Uterus (tissue), 2 donors: ENCODE measurements at regions not wholly inside any gene's neighbourhood (a gene's known extent, or its start where the extent isn't known, plus 50 kb on each side); places are given as distances from the start of the nearest gene placed in this dataset.

ENCODE experiments used
- POLR2A ChIP-seq, 2 donors: fragments of 450-650 bp; IDR thresholded peaks; one replicate each; pipeline ENCODE4 v1.6.1; 2016; ENCODE audit warnings: antibody characterized with exemption in 2 of 2, mild to moderate bottlenecking in 1 of 2, moderate library complexity in 1 of 2
- TF ChIP-seq, protein P1 (sequence below), 4 experiments: fragments of 200-600 bp in 2 of 4; fragments of 450-650 bp in 2 of 4; sonication (generic) in 2 of 4; IDR thresholded peaks; one replicate each; pipeline ENCODE4 v1.5.1; 2016 to 2019; ENCODE audit warnings: antibody characterized with exemption in 4 of 4, mild to moderate bottlenecking in 2 of 4, moderate library complexity in 1 of 4

DNA sequence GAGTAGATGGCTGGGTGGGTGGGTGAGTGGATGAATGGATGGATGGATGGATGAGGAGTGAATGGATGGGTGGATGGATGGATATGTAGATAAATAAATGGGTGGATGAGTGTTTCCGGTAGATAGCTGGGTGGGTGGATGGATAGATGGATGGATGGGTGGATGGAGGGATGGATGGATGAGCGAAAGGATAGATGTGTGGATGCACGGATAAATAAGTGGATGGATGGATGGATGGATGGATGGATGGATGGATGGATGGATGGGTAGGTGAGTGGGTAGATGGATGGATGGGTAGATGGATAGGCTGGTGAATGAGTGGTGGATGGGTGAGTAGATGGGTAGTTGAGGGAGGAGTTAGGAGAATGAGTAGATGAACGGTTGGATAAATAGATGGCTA lies 349.3 kb downstream of the MN1 start:
- TF ChIP-seq, protein P1, sequence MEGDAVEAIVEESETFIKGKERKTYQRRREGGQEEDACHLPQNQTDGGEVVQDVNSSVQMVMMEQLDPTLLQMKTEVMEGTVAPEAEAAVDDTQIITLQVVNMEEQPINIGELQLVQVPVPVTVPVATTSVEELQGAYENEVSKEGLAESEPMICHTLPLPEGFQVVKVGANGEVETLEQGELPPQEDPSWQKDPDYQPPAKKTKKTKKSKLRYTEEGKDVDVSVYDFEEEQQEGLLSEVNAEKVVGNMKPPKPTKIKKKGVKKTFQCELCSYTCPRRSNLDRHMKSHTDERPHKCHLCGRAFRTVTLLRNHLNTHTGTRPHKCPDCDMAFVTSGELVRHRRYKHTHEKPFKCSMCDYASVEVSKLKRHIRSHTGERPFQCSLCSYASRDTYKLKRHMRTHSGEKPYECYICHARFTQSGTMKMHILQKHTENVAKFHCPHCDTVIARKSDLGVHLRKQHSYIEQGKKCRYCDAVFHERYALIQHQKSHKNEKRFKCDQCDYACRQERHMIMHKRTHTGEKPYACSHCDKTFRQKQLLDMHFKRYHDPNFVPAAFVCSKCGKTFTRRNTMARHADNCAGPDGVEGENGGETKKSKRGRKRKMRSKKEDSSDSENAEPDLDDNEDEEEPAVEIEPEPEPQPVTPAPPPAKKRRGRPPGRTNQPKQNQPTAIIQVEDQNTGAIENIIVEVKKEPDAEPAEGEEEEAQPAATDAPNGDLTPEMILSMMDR (IDR thresholded peaks at IDR 0.05): no peak
- TF ChIP-seq POLR2A (IDR thresholded peaks at IDR 0.05): no peak
